HG03108 (cell line): ENCODE measurements at regions not wholly inside any gene's neighbourhood (a gene's known extent, or its start where the extent isn't known, plus 50 kb on each side); places are given as distances from the start of the nearest gene placed in this dataset.
"Not testable (repeated sequence)": the region's sequence is repeated elsewhere in the genome, so short reads cannot be mapped to it uniquely, and the experiment has no call there.

Source experiments
- ATAC-seq: cut with Tn5 transposase; IDR thresholded peaks from one replicate; pipeline ENCODE4 v1.9.1; 2021; ENCODE audit warnings: moderate library complexity; ENCODE audit not compliant: unreplicated experiment

- no peak for ATAC-seq
Observed at GRCh38 chr4:97309121-97309520, 834.2 kb downstream of the STPG2 start.

GRCh38 chr4:97317201-97317600 lies 826.1 kb downstream of the STPG2 start:
- no peak for ATAC-seq

DNA sequence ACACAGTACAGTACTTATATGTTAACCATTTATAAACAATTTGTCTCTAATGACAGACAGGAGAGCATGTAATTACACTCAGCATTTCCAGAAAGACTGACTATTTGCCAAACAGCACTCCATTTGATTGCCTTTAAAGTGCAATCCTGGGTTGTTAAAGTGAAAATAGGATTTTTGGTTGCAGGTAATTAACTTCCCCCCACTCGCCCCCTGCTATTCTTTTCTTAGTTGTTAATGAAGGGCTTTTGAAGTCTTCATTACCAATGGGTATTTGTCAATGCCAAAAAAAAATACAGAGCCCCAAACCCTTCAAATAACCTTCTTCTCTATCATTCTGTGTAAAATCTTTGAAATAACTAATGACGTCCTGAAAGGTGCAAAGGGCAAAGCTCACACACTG lies 825.6 kb downstream of the STPG2 start:
- ATAC-seq, result no peak

DNA sequence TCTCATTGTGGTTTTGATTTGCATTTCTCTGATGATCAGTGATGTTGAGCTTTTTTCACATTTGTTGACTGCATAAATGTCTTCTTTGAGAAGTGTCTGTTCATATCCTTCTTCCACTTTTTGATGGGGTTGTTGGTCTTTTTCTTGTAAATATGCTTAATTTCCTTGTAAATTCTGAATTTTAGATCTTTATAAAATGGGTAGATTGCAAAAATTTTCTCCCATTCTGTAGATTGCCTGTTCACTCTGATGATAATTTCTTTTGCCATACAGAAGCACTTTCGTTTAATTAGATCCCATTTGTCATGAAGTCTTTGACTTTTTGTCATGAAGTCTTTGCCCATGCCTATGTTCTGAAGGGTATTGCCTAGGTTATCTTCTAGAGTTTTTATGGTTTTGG lies 817.5 kb downstream of the STPG2 start:
- ATAC-seq, result not testable (repeated sequence)

DNA sequence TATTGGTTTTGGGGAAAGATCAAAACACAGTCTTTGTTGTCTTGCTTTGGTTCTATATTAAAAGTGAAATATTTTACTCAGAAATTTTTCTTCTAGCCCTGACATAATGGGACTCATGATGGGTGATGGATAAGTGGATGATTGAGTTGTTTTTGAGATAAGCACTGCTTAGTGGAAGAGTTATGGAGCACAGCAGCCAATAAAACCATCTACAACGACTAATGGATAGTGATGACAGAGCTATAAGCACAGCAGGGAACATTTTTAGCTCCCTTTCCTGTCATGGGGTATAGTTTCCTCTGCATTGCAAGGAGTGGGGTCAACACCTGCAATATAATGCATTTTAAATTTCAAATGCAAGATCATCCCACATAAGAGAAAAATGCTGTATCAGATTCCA lies 812.4 kb downstream of the STPG2 start:
- no peak for ATAC-seq

DNA sequence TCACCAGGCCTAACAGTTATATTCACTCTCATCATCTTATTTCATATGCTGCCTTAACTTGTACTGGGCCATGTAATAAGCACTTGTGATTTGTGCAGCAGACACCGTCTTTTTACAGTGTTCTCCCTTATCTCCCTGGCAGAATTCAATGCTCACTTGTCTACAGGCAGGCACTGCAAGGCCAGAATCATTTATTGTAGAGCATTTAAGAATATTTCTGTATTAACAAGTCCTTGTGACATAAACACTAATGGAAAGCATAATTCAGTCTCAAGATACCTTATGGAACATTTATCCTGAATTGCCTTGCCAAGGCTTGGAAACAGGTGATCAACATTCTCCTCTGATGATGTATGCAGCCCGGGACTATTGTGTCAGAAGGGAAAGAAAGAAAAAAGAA lies 808.9 kb downstream of the STPG2 start:
- no peak for ATAC-seq

DNA sequence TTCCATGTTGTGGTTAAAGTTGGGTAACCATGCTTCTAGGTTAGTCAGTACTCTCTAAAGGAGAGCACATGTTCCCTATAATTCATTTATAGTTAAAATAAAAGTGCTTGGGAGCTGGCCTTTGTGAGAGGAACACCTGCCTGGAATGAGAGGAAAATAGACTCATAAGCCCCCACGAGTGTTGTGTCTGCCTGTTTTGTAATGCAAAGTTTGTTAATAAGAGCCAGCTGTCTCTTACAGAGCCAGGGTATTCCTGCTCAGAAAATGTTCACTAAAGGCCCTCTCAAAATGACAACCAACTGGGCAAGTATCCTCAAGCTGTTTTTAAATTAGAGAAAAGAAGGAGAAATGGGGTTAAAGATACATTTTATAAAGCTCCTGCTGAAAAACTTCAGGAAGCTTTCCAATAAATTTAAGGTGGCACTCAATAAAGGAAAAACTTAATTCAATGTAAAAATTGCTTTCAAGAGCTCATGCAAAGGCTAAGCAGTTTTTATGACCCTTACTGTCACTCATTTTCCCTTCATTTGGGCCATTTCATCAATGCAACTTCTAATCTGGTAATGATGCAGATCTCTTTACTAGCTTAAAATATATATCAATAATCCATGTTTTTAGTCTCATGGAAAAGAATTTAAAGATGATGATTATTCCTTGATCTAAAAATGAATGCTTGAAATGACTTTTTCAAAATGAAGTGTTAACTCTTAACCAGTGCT lies 793.6 kb downstream of the STPG2 start:
- no peak for ATAC-seq

- no peak for ATAC-seq
Observed at GRCh38 chr4:97353876-97354275, 789.4 kb downstream of the STPG2 start.

DNA sequence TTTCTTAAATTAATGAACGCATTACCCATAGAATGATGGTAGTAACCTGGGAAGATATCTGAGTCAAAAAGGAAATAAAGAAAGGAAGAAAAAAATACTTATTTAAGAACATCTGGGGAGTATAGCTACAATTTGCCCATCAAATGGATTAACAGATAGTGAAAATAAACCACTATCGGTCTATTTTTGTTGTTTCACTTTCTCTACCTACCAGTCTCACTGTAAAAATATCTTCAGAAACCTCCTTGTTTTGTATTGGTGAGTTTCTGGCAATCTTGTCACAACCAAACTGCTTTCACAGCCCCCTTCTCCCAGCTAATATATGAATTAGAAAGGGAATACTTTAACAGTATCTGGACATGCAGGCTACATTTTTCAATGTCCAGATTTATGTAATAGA lies 783.5 kb downstream of the STPG2 start:
- no peak for ATAC-seq

DNA sequence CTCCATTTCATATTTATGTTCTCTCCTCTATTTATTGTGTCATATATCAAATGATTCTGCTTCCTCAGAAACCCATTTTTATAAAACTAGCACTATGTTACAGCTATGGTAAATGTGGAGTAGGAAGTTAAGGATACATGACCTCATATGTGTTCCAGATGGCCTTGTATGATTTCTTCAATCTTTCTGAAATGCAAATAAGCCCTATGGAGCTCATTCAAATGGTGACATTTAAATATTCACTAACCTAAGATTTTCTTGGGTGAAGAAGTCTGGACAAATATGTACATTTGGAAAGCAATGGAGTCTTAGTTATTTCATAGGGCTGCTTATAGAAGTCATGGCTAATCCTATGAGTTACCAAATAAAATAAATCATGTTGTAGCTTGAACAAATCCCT lies 782.5 kb downstream of the STPG2 start:
- ATAC-seq, result no peak

- no peak for ATAC-seq
Observed at GRCh38 chr4:97367878-97368277, 775.4 kb downstream of the STPG2 start.

DNA sequence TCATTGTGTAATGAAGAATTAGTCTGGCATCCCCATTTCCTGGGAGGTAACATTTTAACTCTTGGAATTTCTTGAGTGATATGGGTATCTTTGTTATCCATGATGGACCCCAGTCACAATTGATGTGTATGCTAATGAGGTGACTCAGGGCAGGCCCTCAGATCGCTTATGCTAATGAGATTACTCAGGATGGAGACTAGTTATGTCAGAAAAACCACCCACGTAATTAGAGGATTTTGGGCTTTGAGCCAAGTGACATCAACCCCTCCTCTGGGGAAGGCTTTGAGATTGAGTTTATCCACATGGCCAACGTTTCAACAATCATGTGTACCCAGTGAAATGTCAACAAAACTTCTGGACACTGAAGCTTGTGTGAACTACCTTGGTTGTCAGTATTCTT lies 772.7 kb downstream of the STPG2 start:
- no peak for ATAC-seq

- no peak for ATAC-seq
Observed at GRCh38 chr4:97374526-97374925, 768.8 kb downstream of the STPG2 start.

DNA sequence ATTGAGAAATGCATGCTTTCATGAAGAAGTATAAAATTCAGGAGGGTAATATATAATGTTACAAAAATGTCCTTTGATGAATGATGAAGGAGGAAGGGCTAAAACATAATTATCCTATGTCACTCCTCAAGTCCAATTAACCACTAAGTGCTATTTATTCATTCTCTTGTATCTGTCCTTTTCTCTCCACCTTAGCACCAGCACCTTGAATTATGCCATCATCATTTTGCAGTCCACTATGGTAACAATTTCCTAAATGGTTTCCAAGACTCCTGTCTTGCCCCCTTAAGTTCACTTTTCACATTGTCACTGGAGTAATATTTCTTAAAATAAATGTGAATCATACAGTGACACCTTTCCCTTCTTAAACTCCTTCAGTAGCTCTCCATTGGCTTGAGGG lies 756.3 kb downstream of the STPG2 start:
- ATAC-seq, result no peak

DNA sequence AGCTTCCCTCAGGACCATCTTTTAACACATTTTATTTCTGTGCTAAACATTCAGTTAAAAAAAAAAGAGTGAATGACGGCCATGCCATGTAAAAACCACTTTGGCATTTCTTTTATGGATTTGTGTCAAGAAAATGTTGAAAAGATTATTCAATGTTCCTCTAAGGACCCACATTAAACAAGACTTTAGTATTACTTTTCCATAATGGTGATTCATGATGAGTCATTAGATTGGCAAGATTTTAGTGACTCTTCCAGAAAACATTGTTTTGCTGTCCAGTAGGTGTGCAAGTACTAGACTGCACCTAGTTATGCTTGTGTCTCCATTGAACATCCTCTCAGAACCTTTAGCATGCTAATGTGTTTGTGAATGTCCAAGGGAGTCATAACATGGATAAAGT lies 748.6 kb downstream of the STPG2 start:
- no peak for ATAC-seq

DNA sequence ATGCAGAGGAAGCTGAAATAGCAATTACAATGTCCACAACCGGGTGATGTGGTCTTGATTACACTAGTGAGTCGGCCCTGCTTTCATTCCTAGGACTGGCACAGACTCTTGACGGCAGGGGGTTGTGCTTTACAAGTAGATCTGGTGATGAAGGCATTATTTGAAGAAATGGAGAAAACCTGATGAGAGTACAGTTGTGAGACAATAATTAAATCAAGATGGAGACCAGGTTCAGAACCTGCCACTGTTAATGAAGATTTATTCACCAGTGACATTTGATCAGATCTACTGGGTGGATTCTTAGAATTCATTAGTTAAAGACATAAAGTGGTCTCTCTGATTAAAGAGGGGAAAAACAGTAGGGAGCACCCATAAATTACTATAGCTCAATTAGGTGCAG lies 747.2 kb downstream of the STPG2 start:
- ATAC-seq, result no peak

- ATAC-seq, result no peak
Observed at GRCh38 chr4:97396605-97397004, 746.7 kb downstream of the STPG2 start.

- ATAC-seq, result no peak
Observed at GRCh38 chr4:97404876-97405523, 738.3 kb downstream of the STPG2 start.

GRCh38 chr4:97411356-97411755 lies 731.9 kb downstream of the STPG2 start:
- no peak for ATAC-seq

DNA sequence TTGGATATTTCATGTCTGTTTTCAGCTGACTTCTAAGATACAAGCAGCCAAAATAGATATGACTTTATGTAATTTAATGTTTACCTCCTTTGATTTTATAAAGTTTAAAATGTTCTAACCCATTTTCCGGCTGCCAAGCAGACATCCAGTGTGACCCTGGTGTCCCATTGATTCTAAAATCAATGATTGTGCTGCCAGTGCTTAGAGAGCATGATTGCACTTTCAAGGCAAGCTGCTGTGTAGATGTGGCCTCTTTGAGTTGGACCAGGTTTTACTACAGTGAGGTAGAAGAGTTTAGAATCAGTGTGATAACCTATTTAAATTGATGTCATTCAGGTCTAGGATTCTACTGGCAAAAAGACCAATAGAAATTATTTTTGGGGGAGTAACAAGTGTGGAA lies 730.9 kb downstream of the STPG2 start:
- no peak for ATAC-seq

GRCh38 chr4:97414161-97414560 lies 729.1 kb downstream of the STPG2 start:
- no peak for ATAC-seq

GRCh38 chr4:97432551-97432950 lies 710.7 kb downstream of the STPG2 start:
- ATAC-seq, result no peak
